Type B pancreatic cell (in vitro differentiated cells): ENCODE measurements at regions not wholly inside any gene's neighbourhood (a gene's known extent, or its start where the extent isn't known, plus 50 kb on each side); places are given as distances from the start of the nearest gene placed in this dataset.
"Not testable (repeated sequence)": the region's sequence is repeated elsewhere in the genome, so short reads cannot be mapped to it uniquely, and the experiment has no call there.

Experiments
- DNase-seq: peaks from one replicate; pipeline ENCODE4 v3.0.0; 2021; ENCODE audit warnings: mixed read lengths; ENCODE audit not compliant: unreplicated experiment; ENCODE audit errors: extremely low spot score
- H3K27ac Mint-ChIP-seq: 2 replicates; pipeline ENCODE4 v1.8.0; 2021; ENCODE audit warnings: mild to moderate bottlenecking, mixed read lengths
- H3K27me3 Mint-ChIP-seq: 2 replicates; pipeline ENCODE4 v1.8.0; 2021; ENCODE audit warnings: mixed read lengths
- H3K36me3 Mint-ChIP-seq: 2 replicates; pipeline ENCODE4 v1.8.0; 2021; ENCODE audit warnings: mixed read lengths
- H3K4me1 Mint-ChIP-seq: one replicate; pipeline ENCODE4 v1.8.0; 2021; ENCODE audit warnings: mixed read lengths; ENCODE audit not compliant: unreplicated experiment
- H3K4me3 Mint-ChIP-seq: 2 replicates; pipeline ENCODE4 v1.8.0; 2021; ENCODE audit warnings: mild to moderate bottlenecking, mixed read lengths
- H3K9me3 Mint-ChIP-seq: 2 replicates; pipeline ENCODE4 v1.8.0; 2021; ENCODE audit warnings: mixed read lengths
- TF ChIP-seq, protein P1 (sequence below): fragments of 200-600 bp; sonication (generic); conservative IDR thresholded peaks from 2 replicates; pipeline ENCODE4 v1.5.0; 2021; ENCODE audit warnings: antibody characterized with exemption, mild to moderate bottlenecking

DNA sequence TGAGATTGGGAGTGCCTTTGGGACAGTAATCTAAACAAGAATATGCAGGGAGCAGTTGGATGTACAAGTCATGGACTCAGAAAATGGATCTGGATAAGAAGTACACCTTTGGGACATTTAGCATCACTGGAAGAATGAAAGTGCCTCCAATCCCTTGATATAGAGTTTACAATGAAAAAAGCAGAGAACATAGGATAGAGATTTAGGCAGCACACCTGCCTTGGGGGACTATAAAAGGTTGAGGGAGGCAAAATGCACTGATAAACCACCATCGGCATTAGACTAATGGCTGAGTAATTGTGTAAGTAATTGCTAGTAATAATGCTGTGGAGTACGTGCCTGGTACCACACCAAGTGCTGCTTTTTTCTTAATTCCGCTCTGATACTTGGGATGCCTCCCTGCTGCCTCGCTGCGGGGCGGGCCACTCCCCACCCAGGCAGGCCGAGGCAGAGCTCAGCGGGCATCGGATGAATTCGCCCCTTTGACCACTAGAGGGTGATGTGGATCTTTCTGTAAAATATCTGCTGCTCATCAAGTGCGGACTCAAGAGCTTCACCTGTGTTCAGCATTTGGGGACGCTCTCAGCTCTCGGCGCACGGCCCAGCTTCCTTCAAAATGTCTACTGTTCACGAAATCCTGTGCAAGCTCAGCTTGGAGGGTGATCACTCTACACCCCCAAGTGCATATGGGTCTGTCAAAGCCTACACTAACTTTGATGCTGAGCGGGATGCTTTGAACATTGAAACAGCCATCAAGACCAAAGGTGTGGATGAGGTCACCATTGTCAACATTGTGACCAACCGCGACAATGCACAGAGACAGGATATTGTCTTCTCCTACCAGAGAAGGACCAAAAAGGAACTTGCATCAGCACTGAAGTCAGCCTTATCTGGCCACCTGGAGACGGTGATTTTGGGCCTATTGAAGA lies 99.9 kb downstream of the ANKRD18B start:
- DNase-seq, result no peak
- peaks cover 21% of the 10 kb centered on the region for H3K27me3 Mint-ChIP-seq
- no peaks in the 10 kb centered on the region for H3K36me3 Mint-ChIP-seq
- TF ChIP-seq, protein P1, sequence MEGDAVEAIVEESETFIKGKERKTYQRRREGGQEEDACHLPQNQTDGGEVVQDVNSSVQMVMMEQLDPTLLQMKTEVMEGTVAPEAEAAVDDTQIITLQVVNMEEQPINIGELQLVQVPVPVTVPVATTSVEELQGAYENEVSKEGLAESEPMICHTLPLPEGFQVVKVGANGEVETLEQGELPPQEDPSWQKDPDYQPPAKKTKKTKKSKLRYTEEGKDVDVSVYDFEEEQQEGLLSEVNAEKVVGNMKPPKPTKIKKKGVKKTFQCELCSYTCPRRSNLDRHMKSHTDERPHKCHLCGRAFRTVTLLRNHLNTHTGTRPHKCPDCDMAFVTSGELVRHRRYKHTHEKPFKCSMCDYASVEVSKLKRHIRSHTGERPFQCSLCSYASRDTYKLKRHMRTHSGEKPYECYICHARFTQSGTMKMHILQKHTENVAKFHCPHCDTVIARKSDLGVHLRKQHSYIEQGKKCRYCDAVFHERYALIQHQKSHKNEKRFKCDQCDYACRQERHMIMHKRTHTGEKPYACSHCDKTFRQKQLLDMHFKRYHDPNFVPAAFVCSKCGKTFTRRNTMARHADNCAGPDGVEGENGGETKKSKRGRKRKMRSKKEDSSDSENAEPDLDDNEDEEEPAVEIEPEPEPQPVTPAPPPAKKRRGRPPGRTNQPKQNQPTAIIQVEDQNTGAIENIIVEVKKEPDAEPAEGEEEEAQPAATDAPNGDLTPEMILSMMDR, result peak; percentile 96
- no peak overlapping the region for H3K4me3 Mint-ChIP-seq
- H3K4me1 Mint-ChIP-seq, result peaks cover 4% of the 10 kb centered on the region
- H3K27ac Mint-ChIP-seq, result peak overlapping the region; percentile 22
- H3K9me3 Mint-ChIP-seq, result no peaks in the 10 kb centered on the region

DNA sequence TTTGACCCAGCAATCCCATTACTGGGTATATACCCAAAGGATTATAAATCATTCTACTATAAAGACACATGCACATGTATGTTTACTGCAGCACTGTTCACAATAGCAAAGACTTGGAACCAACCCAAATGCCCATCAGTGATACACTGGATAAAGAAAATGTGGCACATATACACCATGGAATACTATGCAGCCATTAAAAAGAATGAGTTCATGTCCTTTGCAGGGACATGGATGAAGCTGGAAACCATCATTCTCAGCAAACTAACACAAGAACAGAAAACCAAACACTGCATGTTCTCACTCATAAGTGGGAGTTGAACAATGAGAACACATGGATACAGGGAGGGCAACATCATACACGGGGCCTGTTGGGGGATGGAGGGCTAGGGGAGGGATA lies 104.3 kb downstream of the ANKRD18B start:
- H3K27ac Mint-ChIP-seq, H3K36me3 Mint-ChIP-seq, DNase-seq, H3K4me1 Mint-ChIP-seq, H3K4me3 Mint-ChIP-seq, H3K9me3 Mint-ChIP-seq: not testable (repeated sequence)
- peaks cover 29% of the 10 kb centered on the region for H3K27me3 Mint-ChIP-seq

DNA sequence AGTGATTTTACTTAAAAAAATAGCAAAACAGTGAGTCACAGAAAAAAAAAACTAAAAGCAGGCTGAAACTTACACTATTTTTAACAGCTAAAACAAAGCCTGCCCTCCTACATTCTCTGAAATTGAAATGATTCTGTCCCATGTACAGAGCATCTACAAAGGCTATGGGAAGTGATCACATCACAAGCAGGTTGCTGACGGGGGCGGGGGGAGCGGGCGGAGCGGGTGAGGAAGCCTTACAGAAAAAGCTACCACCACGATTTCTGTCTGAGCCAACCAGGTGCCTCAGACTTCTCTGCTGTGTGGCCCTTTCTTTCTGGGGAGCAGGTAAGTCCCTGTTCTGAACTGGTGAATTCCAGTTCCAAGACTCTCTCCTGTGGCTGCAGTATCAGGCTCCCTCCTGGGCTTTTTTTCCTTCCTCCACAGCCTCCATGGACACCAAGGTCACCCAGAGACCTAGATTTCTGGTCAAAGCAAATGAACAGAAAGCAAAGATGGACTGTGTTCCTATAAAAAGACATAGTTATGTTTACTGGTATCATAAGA lies 104.9 kb downstream of the ANKRD18B start:
- H3K9me3 Mint-ChIP-seq, result no peaks in the 10 kb centered on the region
- H3K4me3 Mint-ChIP-seq, result no peak overlapping the region
- no peaks in the 10 kb centered on the region for H3K36me3 Mint-ChIP-seq
- DNase-seq, result no peak
- H3K27ac Mint-ChIP-seq, result no peak overlapping the region
- H3K27me3 Mint-ChIP-seq, result peaks cover 28% of the 10 kb centered on the region
- H3K4me1 Mint-ChIP-seq, result peaks cover 3% of the 10 kb centered on the region
- TF ChIP-seq, protein P1, result no peak

DNA sequence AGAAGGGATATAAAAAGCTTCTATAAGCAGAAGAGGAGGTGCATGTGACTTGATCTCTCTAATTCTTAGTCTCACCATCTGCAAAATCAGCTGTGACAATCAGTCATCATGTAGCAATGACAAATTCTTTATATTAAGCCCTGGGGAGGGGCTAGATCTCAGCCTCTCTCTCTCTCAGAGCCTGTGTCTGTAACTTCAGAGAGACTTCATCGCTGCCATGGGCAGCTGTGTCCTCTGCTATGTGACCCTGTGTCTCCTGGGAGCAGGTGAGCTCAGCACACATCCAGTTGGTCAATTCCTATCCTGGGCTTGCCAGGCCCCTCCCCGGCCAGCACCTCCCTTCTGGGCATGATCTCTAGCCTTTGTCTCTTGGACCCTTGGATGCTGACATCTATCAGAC lies 109.6 kb downstream of the ANKRD18B start:
- Mint-ChIP-seq H3K27me3 (peaks cover 60% of the 10 kb centered on the region), H3K4me1 (no peaks in the 10 kb centered on the region), H3K36me3 (no peaks in the 10 kb centered on the region), H3K9me3 (no peaks in the 10 kb centered on the region), H3K4me3 (no peak overlapping the region), H3K27ac (no peak overlapping the region)
- DNase-seq, result no peak
- TF ChIP-seq, protein P1, result no peak

DNA sequence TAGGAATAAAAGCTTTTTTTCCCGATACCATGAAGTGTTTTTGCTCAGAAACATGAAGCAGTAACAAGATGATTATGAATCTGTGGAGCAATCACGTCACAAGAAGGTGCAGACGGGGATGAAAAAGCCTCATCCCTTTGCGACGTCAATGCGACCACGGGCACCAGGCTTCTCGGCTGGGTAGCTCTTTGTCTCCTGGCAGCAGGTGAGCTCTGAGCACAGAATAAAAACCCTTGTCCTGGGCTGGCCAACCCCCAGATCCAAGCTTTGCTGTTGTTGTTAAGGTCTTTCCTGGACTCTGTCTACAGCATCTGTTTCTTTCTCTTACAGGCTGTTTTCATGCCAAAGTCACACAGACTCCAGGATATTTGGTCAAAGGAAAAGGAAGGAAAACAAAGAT lies 113.8 kb downstream of the ANKRD18B start:
- TF ChIP-seq, protein P1, result no peak
- peaks cover 77% of the 10 kb centered on the region for H3K27me3 Mint-ChIP-seq
- no peaks in the 10 kb centered on the region for H3K36me3 Mint-ChIP-seq
- H3K9me3 Mint-ChIP-seq, result no peaks in the 10 kb centered on the region
- no peaks in the 10 kb centered on the region for H3K4me1 Mint-ChIP-seq
- no peak overlapping the region for H3K27ac Mint-ChIP-seq
- H3K4me3 Mint-ChIP-seq, result no peak overlapping the region
- DNase-seq, result no peak

DNA sequence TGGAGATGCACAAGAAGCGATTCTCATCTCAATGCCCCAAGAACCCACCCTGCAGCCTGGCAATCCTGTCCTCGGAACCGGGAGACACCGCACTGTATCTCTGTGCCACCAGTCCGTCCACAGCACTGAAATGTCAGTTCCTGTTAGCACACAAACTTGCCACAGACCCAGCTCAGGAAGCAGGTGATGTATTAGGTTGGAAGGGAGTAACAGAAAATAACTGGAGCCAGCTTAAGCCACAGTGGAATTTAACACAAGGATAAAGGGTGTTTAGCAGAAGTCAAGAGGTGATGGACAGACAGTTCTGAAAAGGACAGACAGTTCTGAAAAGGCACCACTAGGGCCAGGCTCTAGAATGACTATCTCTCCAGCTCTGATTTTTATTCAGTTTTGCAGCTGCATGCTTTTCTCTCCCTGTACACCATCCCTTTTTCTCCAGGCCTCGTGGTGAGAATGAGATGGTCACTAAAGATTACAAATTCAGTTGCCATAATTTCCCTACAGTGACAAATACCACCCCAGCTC lies 114.4 kb downstream of the ANKRD18B start:
- H3K4me3 Mint-ChIP-seq, result no peak overlapping the region
- H3K36me3 Mint-ChIP-seq, result no peaks in the 10 kb centered on the region
- TF ChIP-seq, protein P1, result no peak
- no peaks in the 10 kb centered on the region for H3K9me3 Mint-ChIP-seq
- no peak overlapping the region for H3K27ac Mint-ChIP-seq
- DNase-seq, result no peak
- no peaks in the 10 kb centered on the region for H3K4me1 Mint-ChIP-seq
- H3K27me3 Mint-ChIP-seq, result peaks cover 79% of the 10 kb centered on the region
